Spleen (tissue), 11 donors: ENCODE measurements at regions not wholly inside any gene's neighbourhood (a gene's known extent, or its start where the extent isn't known, plus 50 kb on each side); places are given as distances from the start of the nearest gene placed in this dataset.

Source experiments
- DNase-seq: peaks from one replicate; pipeline ENCODE4 v3.0.0-alpha.2; 2020
- H3K27ac ChIP-seq, 8 donors: fragments of 200-600 bp; sonication (generic) in 7 of 8; 1 replicate in 4 of 8; 2 replicates in 4 of 8; pipeline versions ENCODE4 v1.5.0 to v1.8.0; 2016 to 2021; ENCODE audit warnings: inconsistent platforms in 4 of 8, mild to moderate bottlenecking in 4 of 8, moderate library complexity in 1 of 8
- H3K27me3 ChIP-seq, 7 donors: fragments of 200-600 bp; sonication (generic) in 6 of 7; replicated peaks in 1 of 7; 1 replicate in 4 of 7; 2 replicates in 3 of 7; pipeline versions ENCODE4 v1.5.0 to v1.8.0; 2016 to 2021; ENCODE audit warnings: inconsistent platforms in 3 of 7, mild to moderate bottlenecking in 1 of 7
- H3K36me3 ChIP-seq, 6 donors: fragments of 200-600 bp; sonication (generic) in 5 of 6; 1 replicate in 4 of 6; 2 replicates in 2 of 6; pipeline versions ENCODE4 v1.5.0 to v1.8.0; 2016 to 2021; ENCODE audit warnings: inconsistent platforms in 2 of 6
- H3K4me1 ChIP-seq, 6 donors: fragments of 200-600 bp; sonication (generic) in 5 of 6; 1 replicate in 3 of 6; 2 replicates in 3 of 6; pipeline versions ENCODE4 v1.5.0 to v1.8.0; 2016 to 2021; ENCODE audit warnings: inconsistent platforms in 3 of 6
- H3K4me3 ChIP-seq, 8 donors: fragments of 200-600 bp; sonication (generic) in 7 of 8; 1 replicate in 4 of 8; 2 replicates in 4 of 8; pipeline versions ENCODE4 v1.5.0 to v1.8.0; 2016 to 2021; ENCODE audit warnings: inconsistent platforms in 4 of 8, mild to moderate bottlenecking in 4 of 8, moderate library complexity in 2 of 8
- H3K9me3 ChIP-seq, 8 donors: fragments of 200-600 bp; sonication (generic) in 7 of 8; 1 replicate in 4 of 8; 2 replicates in 4 of 8; pipeline versions ENCODE4 v1.5.0 to v1.8.0; 2016 to 2021; ENCODE audit warnings: inconsistent platforms in 4 of 8
- POLR2A ChIP-seq, 3 donors: fragments of 450-650 bp; IDR thresholded peaks; one replicate each; pipeline ENCODE4 v1.5.1; 2017; ENCODE audit warnings: antibody characterized with exemption in 3 of 3, mild to moderate bottlenecking in 1 of 3
- POLR2AphosphoS5 ChIP-seq, 3 donors: sonication (generic); formaldehyde crosslinking; IDR thresholded peaks; one replicate each; pipeline ENCODE4 v1.5.1; 2017; ENCODE audit warnings: antibody characterized with exemption in 3 of 3
- WGBS, 5 donors: extraction: QIAGEN DNeasy Blood & Tissue Kit in 3 of 5; methylation state at CpG; one replicate each; pipeline versions ENCODE4 v1.1.5 to v1.1.7; 2013 to 2018; 5-methylcytosine and 5-hydroxymethylcytosine counted together
- intact Hi-C: fragments of 100-400 bp; cut with DNase I; formaldehyde crosslinking; loops from one replicate; pipeline ENCODE4 v1.15.0; 2023; ENCODE audit warnings: low total_unique reads
- TF ChIP-seq, protein P1 (sequence below), 11 experiments: fragments of 200-600 bp in 7 of 11; fragments of 450-650 bp in 4 of 11; sonication (generic) in 4 of 11; IDR thresholded peaks in 8 of 11; conservative IDR thresholded peaks in 3 of 11; 1 replicate in 7 of 11; 2 replicates in 4 of 11; pipeline versions ENCODE4 v1.4.0 to v1.8.0; 2016 to 2021; ENCODE audit warnings: antibody characterized with exemption in 11 of 11, inconsistent platforms in 4 of 11, mild to moderate bottlenecking in 1 of 11
- donor health status: healthy with polysubstance abuse.
- donor health status: DM: no; HTN: no; CAD: no; lungs with moderate emphysema.
- donor health status: DM: no; HTN: no; CAD: no.
- donor health status: Bipolar disorder and iron deficiency.
- donor health status: healthy.
- donor health status: DM: no; HTN: no; CAD: no.
- donor health status: DM: yes; HTN: yes; CAD: no.

DNA sequence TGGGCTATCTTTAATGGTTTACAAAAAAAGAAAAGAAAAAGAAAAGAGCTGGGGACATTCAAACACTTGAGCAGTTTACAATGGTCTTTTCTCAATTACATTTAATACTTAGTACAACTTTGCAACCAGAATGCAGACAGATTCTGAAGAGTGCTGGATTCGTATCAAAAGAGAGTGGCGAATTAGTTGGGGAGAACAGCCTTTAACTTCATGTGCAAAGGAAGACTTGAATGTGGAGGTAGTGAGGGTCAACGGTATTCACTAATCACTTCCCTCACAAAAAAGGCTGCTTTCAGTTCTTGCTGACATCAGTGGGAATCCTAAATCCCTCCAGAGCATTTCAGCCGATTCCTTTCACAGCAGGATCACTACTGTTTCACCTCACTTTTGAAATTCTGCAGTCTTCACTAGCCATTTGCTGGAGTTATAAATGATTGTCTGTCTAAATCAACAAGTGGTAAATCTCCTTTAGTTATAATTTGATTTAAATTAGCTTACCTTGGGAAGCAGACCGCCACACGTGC lies 323.0 kb upstream of the SEMA6D start:
- Histone ChIP-seq H3K27me3 (no peaks in the 10 kb centered on the region), H3K27ac (no peak overlapping the region), H3K9me3 (no peaks in the 10 kb centered on the region), H3K4me3 (no peak overlapping the region), H3K36me3 (no peaks in the 10 kb centered on the region), H3K4me1 (peaks cover 0 to 13% (median 0%) of the 10 kb centered on the region in 6 donors)
- WGBS, 5 donors = 61 to 78% (median 68%) methylated on average over 6 of the region's 6 CpGs
- DNase-seq = no peak
- TF ChIP-seq, protein P1, sequence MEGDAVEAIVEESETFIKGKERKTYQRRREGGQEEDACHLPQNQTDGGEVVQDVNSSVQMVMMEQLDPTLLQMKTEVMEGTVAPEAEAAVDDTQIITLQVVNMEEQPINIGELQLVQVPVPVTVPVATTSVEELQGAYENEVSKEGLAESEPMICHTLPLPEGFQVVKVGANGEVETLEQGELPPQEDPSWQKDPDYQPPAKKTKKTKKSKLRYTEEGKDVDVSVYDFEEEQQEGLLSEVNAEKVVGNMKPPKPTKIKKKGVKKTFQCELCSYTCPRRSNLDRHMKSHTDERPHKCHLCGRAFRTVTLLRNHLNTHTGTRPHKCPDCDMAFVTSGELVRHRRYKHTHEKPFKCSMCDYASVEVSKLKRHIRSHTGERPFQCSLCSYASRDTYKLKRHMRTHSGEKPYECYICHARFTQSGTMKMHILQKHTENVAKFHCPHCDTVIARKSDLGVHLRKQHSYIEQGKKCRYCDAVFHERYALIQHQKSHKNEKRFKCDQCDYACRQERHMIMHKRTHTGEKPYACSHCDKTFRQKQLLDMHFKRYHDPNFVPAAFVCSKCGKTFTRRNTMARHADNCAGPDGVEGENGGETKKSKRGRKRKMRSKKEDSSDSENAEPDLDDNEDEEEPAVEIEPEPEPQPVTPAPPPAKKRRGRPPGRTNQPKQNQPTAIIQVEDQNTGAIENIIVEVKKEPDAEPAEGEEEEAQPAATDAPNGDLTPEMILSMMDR (IDR thresholded peaks at IDR 0.05 in 8 of 11, conservative IDR thresholded peaks at IDR 0.05 in 3 of 11) = no peak
- no peak for TF ChIP-seq POLR2AphosphoS5 (IDR thresholded peaks at IDR 0.05)
- no peak for TF ChIP-seq POLR2A (IDR thresholded peaks at IDR 0.05)
- intact Hi-C loops = no loop called here

DNA sequence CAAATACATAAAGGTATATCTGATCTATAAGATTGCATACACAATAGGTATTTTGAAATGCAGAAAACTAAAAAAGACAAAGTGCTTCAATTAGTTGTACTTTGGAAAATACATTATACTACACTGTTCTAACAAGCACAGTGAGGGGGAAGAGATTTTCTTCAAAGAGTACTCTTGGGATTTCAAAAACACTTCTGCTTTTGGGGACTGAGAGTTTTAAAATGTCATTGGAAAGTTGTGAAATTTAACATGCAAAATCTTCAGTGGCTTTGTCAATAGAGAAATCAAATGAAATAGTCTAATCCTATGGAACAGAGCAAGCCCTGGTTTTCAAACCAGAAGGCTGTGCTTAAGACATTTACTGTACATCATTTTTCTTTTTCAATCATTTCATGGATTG lies 322.2 kb upstream of the SEMA6D start:
- H3K9me3 ChIP-seq = no peaks in the 10 kb centered on the region
- no peak overlapping the region for H3K27ac ChIP-seq
- no peak for DNase-seq
- no peak for TF ChIP-seq POLR2AphosphoS5 (IDR thresholded peaks at IDR 0.05)
- no peak for TF ChIP-seq POLR2A (IDR thresholded peaks at IDR 0.05)
- TF ChIP-seq, protein P1 (IDR thresholded peaks at IDR 0.05 in 8 of 11, conservative IDR thresholded peaks at IDR 0.05 in 3 of 11) = no peak
- H3K36me3 ChIP-seq = no peaks in the 10 kb centered on the region
- no peak overlapping the region for H3K4me3 ChIP-seq
- H3K27me3 ChIP-seq = no peaks in the 10 kb centered on the region
- intact Hi-C loops = loop anchor here (5.0 kb wide), 1 partner anchor 77 kb away; no protein-coding TSS in a partner anchor
- H3K4me1 ChIP-seq = peaks cover 0 to 13% (median 0%) of the 10 kb centered on the region in 6 donors

DNA sequence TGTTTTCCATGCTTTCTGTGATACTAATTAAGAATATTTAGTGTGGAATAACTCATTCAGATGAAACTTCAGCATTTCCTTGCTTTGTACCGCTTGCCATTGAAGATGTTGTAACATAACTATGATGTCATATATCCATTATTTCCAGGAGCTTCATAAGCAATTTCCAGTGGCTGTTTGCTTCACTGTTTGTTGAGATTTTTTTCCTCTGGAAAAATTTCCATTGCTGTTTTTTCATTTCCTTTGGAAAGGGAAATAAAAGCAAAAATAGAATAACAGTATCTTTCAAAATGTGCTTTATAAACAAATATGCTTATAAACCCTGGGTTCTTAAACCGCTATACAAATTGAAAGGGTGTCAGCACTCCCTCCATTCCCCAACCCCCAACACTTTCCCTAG lies 319.6 kb upstream of the SEMA6D start:
- H3K36me3 ChIP-seq = no peaks in the 10 kb centered on the region
- TF ChIP-seq, protein P1 (IDR thresholded peaks at IDR 0.05 in 8 of 11, conservative IDR thresholded peaks at IDR 0.05 in 3 of 11) = no peak
- DNase-seq = no peak
- intact Hi-C loops = loop anchor here (5.0 kb wide), 1 partner anchor 75 kb away; no protein-coding TSS in a partner anchor
- H3K4me1 ChIP-seq = peaks cover 0 to 13% (median 0%) of the 10 kb centered on the region in 6 donors
- no peaks in the 10 kb centered on the region for H3K27me3 ChIP-seq
- H3K9me3 ChIP-seq = no peaks in the 10 kb centered on the region
- 68 to 82% (median 70%) methylated on average over 2 of the region's 2 CpGs for WGBS, 5 donors
- H3K4me3 ChIP-seq = no peak overlapping the region
- H3K27ac ChIP-seq = peak overlapping the region in 2 of 8 donors; percentile 16 to 39

DNA sequence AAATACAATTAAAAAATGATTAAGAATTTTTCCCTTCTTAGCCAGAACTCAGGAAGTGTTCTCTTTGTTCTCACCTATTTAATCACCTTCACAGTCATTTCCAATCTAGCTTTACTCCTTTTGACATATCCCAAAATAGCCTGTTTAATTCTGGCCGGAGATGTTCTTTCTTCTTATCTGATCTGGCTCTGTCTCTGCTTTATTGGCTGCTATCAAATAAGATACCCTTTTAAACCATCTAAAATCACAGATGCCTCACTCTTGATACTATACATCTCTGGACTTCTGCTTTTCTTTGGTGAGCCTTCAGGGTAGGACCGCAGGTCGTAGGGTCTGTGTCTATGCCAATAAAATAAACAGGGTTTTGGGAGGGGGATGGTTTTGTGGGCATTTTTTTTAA lies 319.2 kb upstream of the SEMA6D start:
- intact Hi-C loops = loop anchor here (5.0 kb wide), 1 partner anchor 74 kb away; no protein-coding TSS in a partner anchor
- Histone ChIP-seq H3K27ac (peak overlapping the region in 2 of 8 donors; percentile 16 to 39), H3K4me3 (no peak overlapping the region), H3K9me3 (no peaks in the 10 kb centered on the region), H3K27me3 (no peaks in the 10 kb centered on the region), H3K36me3 (no peaks in the 10 kb centered on the region), H3K4me1 (peaks cover 0 to 13% (median 0%) of the 10 kb centered on the region in 6 donors)
- 67 to 75% (median 70%) methylated on average over 3 of the region's 3 CpGs for WGBS, 5 donors
- TF ChIP-seq POLR2AphosphoS5 (IDR thresholded peaks at IDR 0.05) = no peak
- TF ChIP-seq, protein P1 (IDR thresholded peaks at IDR 0.05 in 8 of 11, conservative IDR thresholded peaks at IDR 0.05 in 3 of 11) = no peak
- TF ChIP-seq POLR2A (IDR thresholded peaks at IDR 0.05) = no peak
- DNase-seq = no peak
